HEK293 (cell line): ENCODE measurements at regions not wholly inside any gene's neighbourhood (a gene's known extent, or its start where the extent isn't known, plus 50 kb on each side); places are given as distances from the start of the nearest gene placed in this dataset.

ENCODE experiments used
- CTCF ChIA-PET: fragments of 350-600 bp; formaldehyde crosslinking; extraction: SDS; loops from one replicate; lab custom pipeline; 2021; ENCODE audit warnings: antibody characterized with exemption; lab: Yijun Ruan, JAX
- POLR2A ChIA-PET: fragments of 300-600 bp; formaldehyde crosslinking; extraction: SDS; loops from one replicate; lab custom pipeline; 2020; ENCODE audit warnings: antibody characterized with exemption, inconsistent platforms; lab: Yijun Ruan, JAX
- H3K27ac ChIP-seq: fragments of 200-500 bp; sonication (Bioruptor generic); 2 replicates; pipeline ENCODE4 v1.5.1; 2014; ENCODE audit warnings: low read depth, low read length, control low read depth, inconsistent platforms; ENCODE audit errors: extremely low read depth
- H3K36me3 ChIP-seq, 2 experiments: fragments of 200-500 bp in 1 of 2; sonication (Bioruptor generic) in 1 of 2; 1 replicate in 1 of 2; 2 replicates in 1 of 2; pipeline ENCODE4 v1.5.1; 2014 to 2017; ENCODE audit warnings: inconsistent platforms in 2 of 2, low read length in 2 of 2; ENCODE audit not compliant: control insufficient read depth in 2 of 2, insufficient read depth in 1 of 2
- H3K4me1 ChIP-seq: fragments of 200-500 bp; sonication (Bioruptor generic); 2 replicates; pipeline ENCODE4 v1.5.1; 2014; ENCODE audit warnings: mild to moderate bottlenecking, low read length, inconsistent platforms; ENCODE audit not compliant: control insufficient read depth, insufficient read depth
- H3K4me3 ChIP-seq: 2 replicates; pipeline ENCODE4 v1.5.1; 2011; ENCODE audit warnings: low read depth, mild to moderate bottlenecking, control low read depth, low read length, moderate library complexity
- H3K9me3 ChIP-seq: fragments of 200-500 bp; sonication (Bioruptor generic); 2 replicates; pipeline ENCODE4 v1.5.1; 2014; ENCODE audit warnings: low read depth, low read length, inconsistent platforms; ENCODE audit not compliant: control insufficient read depth, insufficient read depth
- GLIS1 ChIP-seq: fragments of 450-650 bp; formaldehyde crosslinking; IDR thresholded peaks from 2 replicates; pipeline ENCODE4 v1.5.1; 2016; ENCODE audit warnings: missing biosample characterization, missing genetic modification characterization
- HOXA7 ChIP-seq: sonication (generic); formaldehyde crosslinking; IDR thresholded peaks from 2 replicates; pipeline ENCODE4 v1.8.1; 2022; ENCODE audit warnings: missing genetic modification reagents, borderline replicate concordance
- KLF8 ChIP-seq: fragments of 450-650 bp; formaldehyde crosslinking; IDR thresholded peaks from 2 replicates; pipeline ENCODE4 v1.5.1; 2016; ENCODE audit warnings: missing biosample characterization, missing genetic modification characterization
- SCRT2 ChIP-seq: fragments of 450-650 bp; formaldehyde crosslinking; IDR thresholded peaks from 2 replicates; pipeline ENCODE4 v1.5.1; 2016; ENCODE audit warnings: missing biosample characterization, missing genetic modification characterization
- TCF7L2 ChIP-seq: IDR thresholded peaks from 2 replicates; pipeline ENCODE4 v1.6.1; 2011; ENCODE audit warnings: low read depth, mild to moderate bottlenecking, inconsistent platforms, low read length, moderate library complexity, borderline replicate concordance
- ZBTB20 ChIP-seq: fragments of 450-650 bp; formaldehyde crosslinking; IDR thresholded peaks from 2 replicates; pipeline ENCODE4 v1.5.1; 2016; ENCODE audit warnings: missing biosample characterization, missing genetic modification characterization
- ZBTB7A ChIP-seq: fragments of 450-650 bp; formaldehyde crosslinking; IDR thresholded peaks from 2 replicates; pipeline ENCODE4 v1.5.1; 2016; ENCODE audit warnings: low read depth, missing biosample characterization, missing genetic modification characterization
- ZNF24 ChIP-seq: fragments of 450-650 bp; formaldehyde crosslinking; IDR thresholded peaks from 2 replicates; pipeline ENCODE4 v1.5.1; 2016; ENCODE audit warnings: missing biosample characterization, missing genetic modification characterization
- ZNF266 ChIP-seq: fragments of 450-650 bp; formaldehyde crosslinking; IDR thresholded peaks from 2 replicates; pipeline ENCODE4 v1.5.1; 2016; ENCODE audit warnings: missing biosample characterization, missing genetic modification characterization, low read depth
- ZNF274 ChIP-seq, 2 experiments: fragments of 200-500 bp in 1 of 2; fragments of 450-650 bp in 1 of 2; sonication (Bioruptor generic) in 1 of 2; formaldehyde crosslinking in 1 of 2; IDR thresholded peaks; 2 replicates each; pipeline versions ENCODE4 v1.5.1 to v1.6.1; 2014 to 2016; ENCODE audit warnings: borderline replicate concordance in 1 of 2, inconsistent platforms in 1 of 2, low read length in 1 of 2, missing biosample characterization in 1 of 2, missing genetic modification characterization in 1 of 2
- ZNF354C ChIP-seq: fragments of 450-650 bp; formaldehyde crosslinking; IDR thresholded peaks from 2 replicates; pipeline ENCODE4 v1.5.1; 2016; ENCODE audit warnings: missing biosample characterization, missing genetic modification characterization, low read depth, borderline replicate concordance
- ZNF391 ChIP-seq: fragments of 450-650 bp; formaldehyde crosslinking; IDR thresholded peaks from 2 replicates; pipeline ENCODE4 v1.5.1; 2016; ENCODE audit warnings: low read depth, missing biosample characterization, missing genetic modification characterization, borderline replicate concordance
- ZNF433 ChIP-seq: fragments of 450-650 bp; formaldehyde crosslinking; IDR thresholded peaks from 2 replicates; pipeline ENCODE4 v1.5.1; 2016; ENCODE audit warnings: missing biosample characterization, missing genetic modification characterization, low read depth
- ZNF544 ChIP-seq: fragments of 450-650 bp; formaldehyde crosslinking; IDR thresholded peaks from 2 replicates; pipeline ENCODE4 v1.5.0; 2017; ENCODE audit warnings: missing biosample characterization, missing genetic modification characterization
- ZNF561 ChIP-seq: fragments of 450-650 bp; IDR thresholded peaks from 2 replicates; pipeline ENCODE4 v1.5.1; 2018; ENCODE audit warnings: missing biosample characterization, missing genetic modification characterization, borderline replicate concordance
- ZNF624 ChIP-seq: fragments of 450-650 bp; formaldehyde crosslinking; IDR thresholded peaks from 2 replicates; pipeline ENCODE4 v1.5.1; 2017; ENCODE audit warnings: missing biosample characterization, missing genetic modification characterization
- ZNF768 ChIP-seq: fragments of 450-650 bp; formaldehyde crosslinking; IDR thresholded peaks from 2 replicates; pipeline ENCODE4 v1.5.1; 2018; ENCODE audit warnings: missing biosample characterization, mild to moderate bottlenecking, missing genetic modification characterization
- ZNF785 ChIP-seq: fragments of 450-650 bp; formaldehyde crosslinking; IDR thresholded peaks from 2 replicates; pipeline ENCODE4 v1.5.1; 2016; ENCODE audit warnings: missing biosample characterization, missing genetic modification characterization
- TF ChIP-seq, protein P1 (sequence below): fragments of 450-650 bp; formaldehyde crosslinking; conservative IDR thresholded peaks from 2 replicates; pipeline ENCODE4 v1.5.1; 2016; ENCODE audit warnings: low read depth, missing biosample characterization, missing genetic modification characterization
- TF ChIP-seq, protein P2 (sequence below): fragments of 450-650 bp; formaldehyde crosslinking; IDR thresholded peaks from 2 replicates; pipeline ENCODE4 v1.5.1; 2016; ENCODE audit warnings: missing biosample characterization, missing genetic modification characterization
- TF ChIP-seq, protein P3 (sequence below): fragments of 450-650 bp; formaldehyde crosslinking; IDR thresholded peaks from 2 replicates; pipeline ENCODE4 v1.5.1; 2016; ENCODE audit warnings: missing biosample characterization, missing genetic modification characterization
- TF ChIP-seq, protein P4 (sequence below): fragments of 450-650 bp; formaldehyde crosslinking; IDR thresholded peaks from 2 replicates; pipeline ENCODE4 v1.5.1; 2016; ENCODE audit warnings: missing biosample characterization, missing genetic modification characterization

DNA sequence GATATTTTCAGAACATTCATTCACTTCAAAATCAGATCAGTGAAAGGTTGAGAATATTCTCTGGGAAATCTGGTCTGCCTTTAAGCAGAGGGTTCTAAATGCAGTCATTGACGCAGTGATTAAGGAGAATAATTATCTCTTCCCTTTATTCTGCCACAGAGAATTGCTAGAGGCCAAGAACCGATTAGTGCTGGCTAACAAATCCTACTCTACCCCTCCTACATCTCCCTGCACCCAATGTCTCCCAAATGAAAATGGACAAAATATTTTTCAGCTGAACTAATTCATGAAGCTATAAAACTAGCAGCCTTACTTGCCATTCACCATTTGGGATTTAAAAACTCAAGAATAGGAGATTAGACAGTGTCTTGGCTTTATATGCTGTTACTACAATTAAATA, 185.5 kb upstream of the SOX9 start:
- H3K4me1 ChIP-seq, result no peaks in the 10 kb centered on the region
- no peaks in the 10 kb centered on the region for H3K36me3 ChIP-seq
- H3K4me3 ChIP-seq, result no peak overlapping the region
- H3K27ac ChIP-seq, result no peak overlapping the region
- TF ChIP-seq, protein P1, sequence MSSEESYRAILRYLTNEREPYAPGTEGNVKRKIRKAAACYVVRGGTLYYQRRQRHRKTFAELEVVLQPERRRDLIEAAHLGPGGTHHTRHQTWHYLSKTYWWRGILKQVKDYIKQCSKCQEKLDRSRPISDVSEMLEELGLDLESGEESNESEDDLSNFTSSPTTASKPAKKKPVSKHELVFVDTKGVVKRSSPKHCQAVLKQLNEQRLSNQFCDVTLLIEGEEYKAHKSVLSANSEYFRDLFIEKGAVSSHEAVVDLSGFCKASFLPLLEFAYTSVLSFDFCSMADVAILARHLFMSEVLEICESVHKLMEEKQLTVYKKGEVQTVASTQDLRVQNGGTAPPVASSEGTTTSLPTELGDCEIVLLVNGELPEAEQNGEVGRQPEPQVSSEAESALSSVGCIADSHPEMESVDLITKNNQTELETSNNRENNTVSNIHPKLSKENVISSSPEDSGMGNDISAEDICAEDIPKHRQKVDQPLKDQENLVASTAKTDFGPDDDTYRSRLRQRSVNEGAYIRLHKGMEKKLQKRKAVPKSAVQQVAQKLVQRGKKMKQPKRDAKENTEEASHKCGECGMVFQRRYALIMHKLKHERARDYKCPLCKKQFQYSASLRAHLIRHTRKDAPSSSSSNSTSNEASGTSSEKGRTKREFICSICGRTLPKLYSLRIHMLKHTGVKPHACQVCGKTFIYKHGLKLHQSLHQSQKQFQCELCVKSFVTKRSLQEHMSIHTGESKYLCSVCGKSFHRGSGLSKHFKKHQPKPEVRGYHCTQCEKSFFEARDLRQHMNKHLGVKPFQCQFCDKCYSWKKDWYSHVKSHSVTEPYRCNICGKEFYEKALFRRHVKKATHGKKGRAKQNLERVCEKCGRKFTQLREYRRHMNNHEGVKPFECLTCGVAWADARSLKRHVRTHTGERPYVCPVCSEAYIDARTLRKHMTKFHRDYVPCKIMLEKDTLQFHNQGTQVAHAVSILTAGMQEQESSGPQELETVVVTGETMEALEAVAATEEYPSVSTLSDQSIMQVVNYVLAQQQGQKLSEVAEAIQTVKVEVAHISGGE, result no peak
- TF ChIP-seq ZNF624 (tag by site-specific recombination), result no peak
- TF ChIP-seq ZBTB7A (tag by site-specific recombination), result no peak
- no peak for TF ChIP-seq ZBTB20 (tag by site-specific recombination)
- TF ChIP-seq, protein P2, sequence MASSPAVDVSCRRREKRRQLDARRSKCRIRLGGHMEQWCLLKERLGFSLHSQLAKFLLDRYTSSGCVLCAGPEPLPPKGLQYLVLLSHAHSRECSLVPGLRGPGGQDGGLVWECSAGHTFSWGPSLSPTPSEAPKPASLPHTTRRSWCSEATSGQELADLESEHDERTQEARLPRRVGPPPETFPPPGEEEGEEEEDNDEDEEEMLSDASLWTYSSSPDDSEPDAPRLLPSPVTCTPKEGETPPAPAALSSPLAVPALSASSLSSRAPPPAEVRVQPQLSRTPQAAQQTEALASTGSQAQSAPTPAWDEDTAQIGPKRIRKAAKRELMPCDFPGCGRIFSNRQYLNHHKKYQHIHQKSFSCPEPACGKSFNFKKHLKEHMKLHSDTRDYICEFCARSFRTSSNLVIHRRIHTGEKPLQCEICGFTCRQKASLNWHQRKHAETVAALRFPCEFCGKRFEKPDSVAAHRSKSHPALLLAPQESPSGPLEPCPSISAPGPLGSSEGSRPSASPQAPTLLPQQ (tag by site-specific recombination), result no peak
- TF ChIP-seq GLIS1 (tag by site-specific recombination), result no peak
- TF ChIP-seq ZNF785 (tag by site-specific recombination), result no peak
- TF ChIP-seq, protein P3, sequence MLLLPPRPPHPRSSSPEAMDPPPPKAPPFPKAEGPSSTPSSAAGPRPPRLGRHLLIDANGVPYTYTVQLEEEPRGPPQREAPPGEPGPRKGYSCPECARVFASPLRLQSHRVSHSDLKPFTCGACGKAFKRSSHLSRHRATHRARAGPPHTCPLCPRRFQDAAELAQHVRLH, result no peak
- no peak for TF ChIP-seq TCF7L2
- no peak for TF ChIP-seq ZNF544 (tag by site-specific recombination)
- TF ChIP-seq ZNF561 (tag by site-specific recombination), result no peak
- no peak for TF ChIP-seq ZNF354C (tag by site-specific recombination)
- no peak for TF ChIP-seq SCRT2 (tag by site-specific recombination)
- TF ChIP-seq ZNF768 (tag by site-specific recombination), result no peak
- POLR2A ChIA-PET, result no interaction called here
- CTCF ChIA-PET, result no interaction called here
- no peaks in the 10 kb centered on the region for H3K9me3 ChIP-seq

DNA sequence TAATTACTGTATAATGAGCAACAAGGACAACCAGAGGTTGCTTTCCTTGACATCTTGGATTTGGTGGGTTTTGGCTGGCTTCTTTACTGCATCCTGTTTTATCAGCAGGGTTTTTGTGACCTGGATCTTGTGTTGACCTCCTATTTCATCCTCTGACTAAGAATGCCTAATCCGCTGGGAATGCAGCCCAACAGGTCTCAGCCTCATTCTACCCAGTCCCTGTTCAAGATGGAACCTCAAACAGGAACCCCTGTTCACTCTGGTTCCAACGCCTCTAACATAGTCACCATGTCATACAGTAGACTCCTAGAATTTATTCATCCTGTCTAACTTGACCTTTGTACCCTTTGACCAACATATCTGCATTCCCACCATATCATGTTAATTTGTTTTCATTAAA, 183.8 kb upstream of the SOX9 start:
- CTCF ChIA-PET, result no interaction called here
- POLR2A ChIA-PET, result no interaction called here

More for the DNA sequence above, 183.8 kb upstream of the SOX9 start:
- Histone ChIP-seq H3K4me3 (no peak overlapping the region), H3K9me3 (no peaks in the 10 kb centered on the region), H3K36me3 (no peaks in the 10 kb centered on the region), H3K4me1 (no peaks in the 10 kb centered on the region), H3K27ac (no peak overlapping the region)
- TF ChIP-seq ZNF24 (no peak), ZNF391 (tag by site-specific recombination) (no peak), HOXA7 (CRISPR knock-in tag) (no peak), ZNF274 (IDR thresholded peaks at IDR 0.05; ENCODE audit: low read length) (no peak), ZNF274 (tag by site-specific recombination; IDR thresholded peaks at IDR 0.05; ENCODE audit: borderline replicate concordance) (no peak), ZNF354C (tag by site-specific recombination) (no peak), ZNF266 (no peak), GLIS1 (tag by site-specific recombination) (no peak), KLF8 (tag by site-specific recombination) (no peak), ZNF433 (tag by site-specific recombination) (no peak)
- TF ChIP-seq, protein P4, sequence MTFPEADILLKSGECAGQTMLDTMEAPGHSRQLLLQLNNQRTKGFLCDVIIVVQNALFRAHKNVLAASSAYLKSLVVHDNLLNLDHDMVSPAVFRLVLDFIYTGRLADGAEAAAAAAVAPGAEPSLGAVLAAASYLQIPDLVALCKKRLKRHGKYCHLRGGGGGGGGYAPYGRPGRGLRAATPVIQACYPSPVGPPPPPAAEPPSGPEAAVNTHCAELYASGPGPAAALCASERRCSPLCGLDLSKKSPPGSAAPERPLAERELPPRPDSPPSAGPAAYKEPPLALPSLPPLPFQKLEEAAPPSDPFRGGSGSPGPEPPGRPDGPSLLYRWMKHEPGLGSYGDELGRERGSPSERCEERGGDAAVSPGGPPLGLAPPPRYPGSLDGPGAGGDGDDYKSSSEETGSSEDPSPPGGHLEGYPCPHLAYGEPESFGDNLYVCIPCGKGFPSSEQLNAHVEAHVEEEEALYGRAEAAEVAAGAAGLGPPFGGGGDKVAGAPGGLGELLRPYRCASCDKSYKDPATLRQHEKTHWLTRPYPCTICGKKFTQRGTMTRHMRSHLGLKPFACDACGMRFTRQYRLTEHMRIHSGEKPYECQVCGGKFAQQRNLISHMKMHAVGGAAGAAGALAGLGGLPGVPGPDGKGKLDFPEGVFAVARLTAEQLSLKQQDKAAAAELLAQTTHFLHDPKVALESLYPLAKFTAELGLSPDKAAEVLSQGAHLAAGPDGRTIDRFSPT, result no peak
